ENCODE measurements at regions not wholly inside any gene's neighbourhood (a gene's known extent, or its start where the extent isn't known, plus 50 kb on each side); places are given as distances from the start of the nearest gene placed in this dataset.

GRCh38 chr14:34106310-34106709, 155.4 kb upstream of the EGLN3 start:
- TF ChIP-seq POLR2A (IDR thresholded peaks at IDR 0.05; ENCODE audit: low read length), result no peak
- TF ChIP-seq GATA1 (IDR thresholded peaks at IDR 0.05; ENCODE audit: low read depth, low read length), result no peak
